Mesendoderm (in vitro differentiated cells): ENCODE measurements at regions not wholly inside any gene's neighbourhood (a gene's known extent, or its start where the extent isn't known, plus 50 kb on each side); places are given as distances from the start of the nearest gene placed in this dataset.

ENCODE experiments used
- DNase-seq: peaks from one replicate; pipeline ENCODE4 v3.0.0; 2013
- H2AK5ac ChIP-seq: 2 replicates; pipeline ENCODE4 v1.6.1; 2013; ENCODE audit warnings: low read length, inconsistent platforms
- H2BK120ac ChIP-seq: 2 replicates; pipeline ENCODE4 v1.6.1; 2013; ENCODE audit warnings: low read depth, mild to moderate bottlenecking, low read length, moderate library complexity, mixed read lengths
- H2BK15ac ChIP-seq: replicated peaks from 2 replicates; pipeline ENCODE4 v1.6.1; 2013; ENCODE audit warnings: low read depth, mild to moderate bottlenecking, moderate library complexity
- H2BK5ac ChIP-seq: 2 replicates; pipeline ENCODE4 v1.6.1; 2013; ENCODE audit warnings: low read length, inconsistent platforms
- H3K18ac ChIP-seq: 2 replicates; pipeline ENCODE4 v1.6.1; 2013; ENCODE audit warnings: mild to moderate bottlenecking, low read length, mixed read lengths
- H3K23ac ChIP-seq: one replicate; pipeline ENCODE4 v1.6.1; 2013; ENCODE audit warnings: low read length
- H3K27ac ChIP-seq: 2 replicates; pipeline ENCODE4 v1.5.1; 2013; ENCODE audit warnings: low read depth, mild to moderate bottlenecking, inconsistent platforms, low read length, moderate library complexity
- H3K27me3 ChIP-seq: 2 replicates; pipeline ENCODE4 v1.6.1; 2013; ENCODE audit warnings: low read length, control low read depth, mild to moderate bottlenecking, inconsistent platforms; ENCODE audit not compliant: insufficient read depth, poor library complexity
- H3K36me3 ChIP-seq: 2 replicates; pipeline ENCODE4 v1.6.1; 2013; ENCODE audit warnings: low read length, inconsistent platforms; ENCODE audit not compliant: control insufficient read depth, insufficient read depth
- H3K4ac ChIP-seq: one replicate; pipeline ENCODE4 v1.6.1; 2013; ENCODE audit warnings: low read depth, mild to moderate bottlenecking, low read length, moderate library complexity
- H3K4me1 ChIP-seq: 2 replicates; pipeline ENCODE4 v1.6.1; 2013; ENCODE audit warnings: low read depth, low read length, inconsistent platforms; ENCODE audit not compliant: control insufficient read depth
- H3K4me2 ChIP-seq: 2 replicates; pipeline ENCODE4 v1.6.1; 2013; ENCODE audit warnings: low read length
- H3K4me3 ChIP-seq: 2 replicates; pipeline ENCODE4 v1.5.1; 2013; ENCODE audit warnings: mild to moderate bottlenecking, low read length
- H3K56ac ChIP-seq: one replicate; pipeline ENCODE4 v1.6.1; 2013; ENCODE audit warnings: low read length
- H3K79me1 ChIP-seq: 2 replicates; pipeline ENCODE4 v1.6.1; 2013; ENCODE audit warnings: low read length, inconsistent platforms
- H3K79me2 ChIP-seq: 2 replicates; pipeline ENCODE4 v1.6.1; 2013; ENCODE audit warnings: mild to moderate bottlenecking, low read length; ENCODE audit not compliant: control insufficient read depth, insufficient read depth
- H3K9ac ChIP-seq: 2 replicates; pipeline ENCODE4 v1.6.1; 2013; ENCODE audit warnings: low read length, inconsistent platforms
- H4K5ac ChIP-seq: one replicate; pipeline ENCODE4 v1.6.1; 2013; ENCODE audit warnings: low read length
- H4K8ac ChIP-seq: one replicate; pipeline ENCODE4 v1.6.1; 2013; ENCODE audit warnings: low read depth, mild to moderate bottlenecking, control low read depth, low read length, moderate library complexity
- WGBS: extraction: QIAGEN DNeasy Blood & Tissue Kit; methylation state at CpG from one replicate; pipeline ENCODE4 v1.1.7; 2013; ENCODE audit warnings: low lambda C conversion rate, missing lambda C conversion rate; ENCODE audit not compliant: insufficient coverage; ENCODE audit errors: extremely low coverage; 5-methylcytosine and 5-hydroxymethylcytosine counted together

DNA sequence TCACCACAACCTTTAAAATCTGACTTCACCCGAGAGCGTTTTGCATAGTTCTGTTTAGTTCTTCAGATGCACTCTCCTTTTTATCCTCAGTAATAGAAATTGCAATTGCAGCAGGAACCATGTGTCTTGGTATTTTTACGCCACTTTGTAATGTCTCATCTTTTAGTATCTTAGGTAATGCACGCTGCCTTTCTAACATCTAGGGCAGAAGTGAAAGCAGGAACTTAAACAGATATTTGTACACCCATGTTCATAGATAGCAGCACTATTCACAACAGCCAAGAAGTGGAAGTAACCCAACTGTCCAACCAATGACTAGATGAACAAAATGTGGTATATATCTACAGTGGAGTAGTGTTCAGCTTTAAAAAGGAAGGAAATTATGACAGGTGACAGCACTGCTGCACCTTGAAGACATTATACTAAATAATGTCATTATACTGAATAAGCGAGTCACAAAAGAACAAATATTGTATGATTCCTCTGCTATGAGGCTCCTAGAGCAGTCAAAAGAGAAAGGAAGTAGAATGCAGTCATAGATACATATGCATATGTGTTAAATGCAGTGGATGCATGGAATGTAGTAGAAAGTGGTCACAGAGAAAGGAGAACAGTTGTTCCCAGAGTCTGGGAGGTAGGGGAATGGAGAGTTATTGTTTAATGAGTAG, 105.9 kb upstream of the GJB6 start:
- Histone ChIP-seq H4K5ac (no peak overlapping the region), H3K79me1 (no peaks in the 10 kb centered on the region), H3K36me3 (no peaks in the 10 kb centered on the region), H3K4me1 (no peaks in the 10 kb centered on the region), H3K4me2 (no peak overlapping the region), H3K56ac (no peak overlapping the region), H2BK120ac (no peak overlapping the region), H3K27ac (no peak overlapping the region), H3K23ac (no peak overlapping the region), H3K9ac (no peak overlapping the region), H2BK5ac (no peak overlapping the region), H4K8ac (no peak overlapping the region), H3K4ac (no peak overlapping the region), H3K27me3 (no peaks in the 10 kb centered on the region), H3K4me3 (no peak overlapping the region), H2AK5ac (no peak overlapping the region), H2BK15ac (no peak overlapping the region), H3K79me2 (no peaks in the 10 kb centered on the region), H3K18ac (no peak overlapping the region)
- WGBS: no CpG with 5 or more reads among the region's 5 CpGs
- DNase-seq: no peak

DNA sequence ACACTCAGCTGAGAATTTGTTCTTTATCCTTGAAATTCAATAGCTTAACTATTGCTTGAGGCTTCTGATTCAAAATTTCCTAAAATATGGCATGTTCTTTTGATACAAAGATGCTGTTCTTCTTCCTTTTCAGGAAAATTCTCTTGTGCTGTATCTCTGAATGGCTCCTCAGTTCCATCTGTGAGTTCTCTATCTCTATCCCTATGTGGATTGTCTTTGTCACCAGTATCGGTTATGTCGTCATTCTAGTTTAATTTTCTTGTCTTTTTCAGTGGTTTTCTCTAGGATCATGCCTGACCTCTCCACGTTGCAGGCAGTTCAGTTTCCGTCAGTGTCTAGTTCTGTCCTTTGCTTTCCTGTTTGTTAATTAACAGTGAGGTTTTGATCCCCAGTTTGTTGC, 104.6 kb upstream of the GJB6 start:
- Histone ChIP-seq H3K27ac (no peak overlapping the region), H4K8ac (no peak overlapping the region), H3K56ac (no peak overlapping the region), H3K18ac (no peak overlapping the region), H3K4ac (no peak overlapping the region), H3K4me2 (no peak overlapping the region), H2AK5ac (no peak overlapping the region), H3K79me2 (no peaks in the 10 kb centered on the region), H2BK15ac (no peak overlapping the region), H3K79me1 (no peaks in the 10 kb centered on the region), H3K4me1 (no peaks in the 10 kb centered on the region), H3K36me3 (no peaks in the 10 kb centered on the region), H2BK120ac (no peak overlapping the region), H3K9ac (no peak overlapping the region), H2BK5ac (no peak overlapping the region), H3K27me3 (no peaks in the 10 kb centered on the region), H3K23ac (no peak overlapping the region), H4K5ac (no peak overlapping the region), H3K4me3 (no peak overlapping the region)
- no peak for DNase-seq
- no CpG with 5 or more reads among the region's 4 CpGs for WGBS

DNA sequence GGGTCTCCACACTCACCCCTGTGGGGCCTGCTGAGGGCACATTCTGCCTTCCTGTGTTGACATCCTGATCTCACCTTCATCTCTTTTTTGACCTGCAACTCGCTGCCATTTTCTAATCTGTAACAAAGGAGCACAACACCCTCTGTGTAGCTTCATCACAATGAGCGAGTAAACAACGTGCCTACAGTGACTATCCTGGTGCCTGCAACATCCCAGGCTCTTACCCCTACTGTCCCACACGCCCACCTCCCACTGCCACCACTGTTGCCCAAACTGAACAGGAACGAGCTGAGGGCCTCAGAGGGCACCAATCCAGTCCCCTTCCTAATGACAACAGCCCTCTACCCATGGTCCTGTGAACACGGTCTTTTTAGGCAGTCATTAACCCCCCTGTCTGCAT, 102.2 kb upstream of the GJB6 start:
- no peak overlapping the region for H2BK15ac ChIP-seq
- no peak overlapping the region for H3K27ac ChIP-seq
- no peak overlapping the region for H3K23ac ChIP-seq
- no peak overlapping the region for H2AK5ac ChIP-seq
- H3K4me3 ChIP-seq: no peak overlapping the region
- no peak overlapping the region for H2BK120ac ChIP-seq
- no peak overlapping the region for H3K4ac ChIP-seq
- H3K27me3 ChIP-seq: no peaks in the 10 kb centered on the region
- WGBS: no CpG with 5 or more reads among the region's 6 CpGs
- no peak overlapping the region for H2BK5ac ChIP-seq
- no peaks in the 10 kb centered on the region for H3K79me2 ChIP-seq
- no peak overlapping the region for H3K9ac ChIP-seq
- H3K4me2 ChIP-seq: no peak overlapping the region
- H4K5ac ChIP-seq: no peak overlapping the region
- H3K36me3 ChIP-seq: no peaks in the 10 kb centered on the region
- H3K4me1 ChIP-seq: no peaks in the 10 kb centered on the region
- no peak overlapping the region for H3K18ac ChIP-seq
- no peak for DNase-seq
- no peak overlapping the region for H4K8ac ChIP-seq
- H3K79me1 ChIP-seq: no peaks in the 10 kb centered on the region
- H3K56ac ChIP-seq: no peak overlapping the region

DNA sequence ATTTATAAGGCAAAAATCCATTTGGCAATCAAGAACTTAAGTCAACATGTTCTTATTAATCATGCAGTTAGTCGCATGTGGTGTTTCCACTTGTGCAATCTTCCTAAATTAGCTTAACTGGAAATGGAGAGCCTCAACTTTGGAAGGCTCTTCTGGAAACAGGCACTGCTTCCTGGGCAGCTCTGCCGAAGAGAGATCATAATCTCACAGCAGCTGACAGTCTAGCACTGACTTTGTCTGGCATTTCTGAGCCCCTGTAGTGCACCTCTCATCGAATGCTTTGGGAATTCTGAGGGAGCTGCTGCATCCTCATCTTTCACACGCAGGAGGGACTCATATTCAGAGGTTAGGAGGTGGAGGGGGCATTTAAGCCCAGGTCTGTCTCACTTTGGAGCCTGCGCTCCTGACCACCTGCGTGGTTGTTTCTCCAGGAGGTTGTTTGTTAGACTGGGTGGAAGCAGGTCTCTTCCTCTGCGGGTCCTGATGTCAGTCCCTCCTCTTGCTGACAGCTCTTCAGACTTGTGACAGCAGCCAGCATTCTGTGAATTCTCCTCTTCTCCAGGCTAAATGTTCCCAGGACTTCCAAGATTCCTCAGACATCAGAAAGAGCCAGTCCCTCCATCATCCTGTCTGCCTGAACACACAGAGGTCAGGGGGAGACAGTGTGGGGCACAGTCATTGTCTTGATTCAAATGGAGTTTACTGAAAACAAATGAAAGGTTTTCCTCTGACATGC, 100.4 kb upstream of the GJB6 start:
- Histone ChIP-seq H2AK5ac (no peak overlapping the region), H3K23ac (no peak overlapping the region), H3K36me3 (no peaks in the 10 kb centered on the region), H2BK15ac (no peak overlapping the region), H3K56ac (no peak overlapping the region), H2BK5ac (no peak overlapping the region), H3K79me1 (no peaks in the 10 kb centered on the region), H2BK120ac (no peak overlapping the region), H3K18ac (no peak overlapping the region), H3K4me3 (no peak overlapping the region), H3K27me3 (no peaks in the 10 kb centered on the region), H3K4me1 (no peaks in the 10 kb centered on the region), H4K8ac (no peak overlapping the region), H3K4ac (no peak overlapping the region), H3K79me2 (no peaks in the 10 kb centered on the region), H3K9ac (no peak overlapping the region), H3K27ac (no peak overlapping the region), H4K5ac (no peak overlapping the region), H3K4me2 (no peak overlapping the region)
- no CpG with 5 or more reads among the region's 7 CpGs for WGBS
- peak; percentile 61 for DNase-seq

DNA sequence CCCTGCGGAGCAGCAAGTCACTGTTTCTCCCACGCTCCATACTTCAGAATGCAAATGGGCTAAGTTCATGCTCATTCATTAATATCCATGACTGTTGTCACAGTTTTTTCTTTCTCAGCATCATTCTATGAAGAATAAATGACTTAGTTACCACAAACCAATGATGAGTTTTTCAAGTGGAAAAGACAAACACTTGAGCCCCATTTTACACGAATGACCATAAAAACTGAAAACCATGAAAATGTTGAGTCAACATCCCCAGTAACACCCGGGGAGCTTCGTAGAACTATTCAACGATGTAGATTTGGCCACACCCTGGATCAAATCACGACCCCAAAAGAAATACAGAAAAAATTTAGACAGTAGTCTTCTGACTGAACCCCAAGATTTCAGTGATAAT, 99.8 kb upstream of the GJB6 start:
- H3K4me1 ChIP-seq: no peaks in the 10 kb centered on the region
- no peak overlapping the region for H3K56ac ChIP-seq
- H3K9ac ChIP-seq: no peak overlapping the region
- no peak overlapping the region for H2BK15ac ChIP-seq
- no peaks in the 10 kb centered on the region for H3K79me1 ChIP-seq
- no peaks in the 10 kb centered on the region for H3K27me3 ChIP-seq
- H2AK5ac ChIP-seq: no peak overlapping the region
- no peaks in the 10 kb centered on the region for H3K36me3 ChIP-seq
- H3K4me3 ChIP-seq: no peak overlapping the region
- H4K8ac ChIP-seq: no peak overlapping the region
- no peak overlapping the region for H3K18ac ChIP-seq
- no peak for DNase-seq
- H3K4ac ChIP-seq: no peak overlapping the region
- no CpG with 5 or more reads among the region's 7 CpGs for whole genome bisulfite sequencing
- no peak overlapping the region for H3K4me2 ChIP-seq
- H2BK120ac ChIP-seq: no peak overlapping the region
- no peaks in the 10 kb centered on the region for H3K79me2 ChIP-seq
- H3K27ac ChIP-seq: no peak overlapping the region
- H4K5ac ChIP-seq: no peak overlapping the region
- H2BK5ac ChIP-seq: no peak overlapping the region
- no peak overlapping the region for H3K23ac ChIP-seq

DNA sequence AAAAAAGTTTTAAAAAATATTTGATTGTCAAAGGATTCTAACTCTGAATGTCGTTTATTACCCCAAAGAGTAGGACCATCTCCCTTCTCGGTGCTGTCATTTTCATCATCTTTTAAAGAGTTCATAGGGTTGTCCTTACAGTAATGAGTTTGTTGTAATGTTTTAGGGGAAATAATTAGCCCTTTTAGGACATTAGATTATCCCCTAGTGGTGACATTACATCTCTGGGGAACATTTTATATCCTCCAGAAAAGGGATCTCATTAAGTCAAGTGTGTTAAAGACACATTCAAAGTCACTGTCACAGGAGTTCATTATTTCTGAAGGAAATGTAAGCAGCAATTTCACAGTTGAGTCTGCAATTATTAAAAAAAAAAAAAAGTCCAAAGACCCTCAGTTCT, 99.3 kb upstream of the GJB6 start:
- DNase-seq: no peak
- Histone ChIP-seq H2AK5ac (no peak overlapping the region), H3K79me2 (no peaks in the 10 kb centered on the region), H3K4me2 (no peak overlapping the region), H3K27ac (no peak overlapping the region), H3K9ac (no peak overlapping the region), H2BK5ac (no peak overlapping the region), H4K8ac (no peak overlapping the region), H3K23ac (no peak overlapping the region), H3K27me3 (no peaks in the 10 kb centered on the region), H2BK120ac (no peak overlapping the region), H3K79me1 (no peaks in the 10 kb centered on the region), H3K4me1 (no peaks in the 10 kb centered on the region), H3K36me3 (no peaks in the 10 kb centered on the region), H3K4me3 (no peak overlapping the region), H3K18ac (no peak overlapping the region), H4K5ac (no peak overlapping the region), H2BK15ac (no peak overlapping the region), H3K4ac (no peak overlapping the region), H3K56ac (no peak overlapping the region)
- no CpG with 5 or more reads among the region's 2 CpGs for WGBS
